HG03378 (cell line): ENCODE measurements at regions not wholly inside any gene's neighbourhood (a gene's known extent, or its start where the extent isn't known, plus 50 kb on each side); places are given as distances from the start of the nearest gene placed in this dataset.
"Not testable (repeated sequence)": the region's sequence is repeated elsewhere in the genome, so short reads cannot be mapped to it uniquely, and the experiment has no call there.

ENCODE experiments used
- ATAC-seq: cut with Tn5 transposase; IDR thresholded peaks from one replicate; pipeline ENCODE4 v1.9.1; 2021; ENCODE audit warnings: mild to moderate bottlenecking, moderate library complexity; ENCODE audit not compliant: unreplicated experiment

DNA sequence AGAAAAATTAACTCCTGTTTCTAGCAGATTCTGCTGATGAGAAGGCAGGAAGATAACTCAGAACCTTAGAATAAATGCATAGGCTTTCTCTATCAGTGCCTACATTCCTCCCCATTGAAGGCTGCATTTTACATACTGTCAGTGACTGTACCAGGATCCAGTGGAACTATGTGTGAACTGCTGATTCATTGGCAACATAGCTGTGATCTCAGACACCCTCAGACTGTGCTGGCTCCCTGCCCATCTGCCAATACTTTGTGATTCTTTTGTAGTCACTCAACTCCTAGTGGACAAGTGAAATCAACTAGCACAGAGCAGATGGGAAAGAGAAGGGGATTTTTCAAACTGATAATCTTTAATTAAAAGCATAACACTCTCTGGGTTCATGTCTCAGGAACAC is 375.8 kb downstream of the MDFIC start:
- no peak for ATAC-seq

DNA sequence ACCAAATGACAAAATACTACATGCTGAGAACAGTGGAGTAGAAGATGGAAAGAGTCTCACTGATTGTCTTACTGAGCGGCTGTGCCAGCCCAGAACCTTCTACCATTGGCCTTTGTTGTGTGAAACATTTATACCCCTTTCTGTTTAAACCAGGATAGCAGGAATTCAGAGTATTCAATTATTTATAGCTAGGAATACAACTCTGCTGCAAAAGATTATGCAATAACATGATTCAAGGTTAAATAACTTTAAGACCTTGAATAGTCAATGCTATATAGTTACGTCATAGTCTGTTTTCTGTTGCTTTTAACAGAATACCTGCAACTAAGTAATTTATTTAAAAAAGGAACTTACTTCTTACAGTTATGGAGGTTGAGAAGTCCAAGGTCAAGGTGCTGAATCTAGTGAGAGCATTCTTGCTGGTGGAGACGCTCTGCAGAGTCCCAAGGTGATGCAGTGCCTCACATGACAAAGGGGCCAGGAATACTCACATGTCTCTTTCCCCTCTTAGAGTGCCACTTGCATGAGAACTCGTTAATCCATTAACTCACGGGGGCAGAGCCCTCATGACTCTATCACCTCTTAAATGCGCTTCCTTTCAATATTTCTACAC is 371.8 kb downstream of the MDFIC start:
- ATAC-seq: no peak

DNA sequence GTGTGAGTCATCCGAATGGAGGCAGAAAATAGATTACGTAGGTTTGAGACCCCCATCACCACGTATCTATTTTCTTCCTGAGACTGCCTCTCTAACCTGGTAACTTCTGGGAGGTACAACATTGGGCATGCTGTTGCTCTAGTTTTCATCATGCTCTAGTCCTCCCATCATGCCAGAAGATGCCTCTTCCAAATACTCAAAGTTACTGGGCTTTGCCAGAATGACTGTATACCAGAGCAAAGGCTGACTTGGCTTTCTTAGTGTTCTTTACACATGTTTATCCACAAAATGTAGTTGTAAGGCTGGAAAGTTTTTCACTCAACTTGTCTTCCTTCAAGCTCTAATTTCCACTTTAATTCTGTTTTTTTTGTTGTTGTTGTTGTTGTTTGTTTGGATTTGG is 370.5 kb downstream of the MDFIC start:
- no peak for ATAC-seq

DNA sequence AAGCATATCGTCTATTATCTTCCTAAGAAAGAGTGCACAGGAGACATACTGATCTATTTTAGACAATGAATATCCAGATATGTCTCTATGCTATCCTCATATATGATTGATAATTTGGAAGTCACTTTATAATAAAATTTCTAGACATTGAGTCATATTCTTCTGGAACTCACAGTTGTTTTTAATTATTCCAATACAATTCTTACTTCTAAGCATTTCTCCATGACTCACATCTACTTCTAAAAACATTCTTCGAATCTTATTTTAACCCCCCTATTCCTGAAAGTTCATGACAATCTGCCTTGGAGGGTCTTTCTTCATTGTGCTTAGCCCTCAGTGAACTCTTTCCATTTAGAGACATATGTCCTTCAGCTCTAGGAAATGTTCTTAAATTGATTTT is 368.1 kb downstream of the MDFIC start:
- ATAC-seq: no peak

DNA sequence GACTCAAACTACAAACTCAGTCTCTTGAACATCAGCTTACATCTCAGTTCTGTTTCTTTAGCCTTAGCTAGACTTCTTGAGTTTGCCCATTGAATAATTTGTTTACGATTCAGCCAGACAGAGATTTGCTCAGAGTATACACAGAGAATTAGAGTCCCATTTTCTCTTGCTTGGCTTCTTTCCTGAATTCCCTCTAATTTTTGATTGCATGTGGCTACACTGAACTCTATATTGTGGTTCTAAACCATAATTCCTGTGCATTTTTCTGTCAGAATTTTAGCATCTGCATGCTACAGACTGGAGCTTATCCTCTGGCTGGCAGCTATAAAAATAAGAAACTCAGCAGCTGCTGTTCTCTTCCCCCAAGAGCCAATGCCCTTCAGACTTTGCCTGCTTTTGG is 354.9 kb downstream of the MDFIC start:
- no peak for ATAC-seq

DNA sequence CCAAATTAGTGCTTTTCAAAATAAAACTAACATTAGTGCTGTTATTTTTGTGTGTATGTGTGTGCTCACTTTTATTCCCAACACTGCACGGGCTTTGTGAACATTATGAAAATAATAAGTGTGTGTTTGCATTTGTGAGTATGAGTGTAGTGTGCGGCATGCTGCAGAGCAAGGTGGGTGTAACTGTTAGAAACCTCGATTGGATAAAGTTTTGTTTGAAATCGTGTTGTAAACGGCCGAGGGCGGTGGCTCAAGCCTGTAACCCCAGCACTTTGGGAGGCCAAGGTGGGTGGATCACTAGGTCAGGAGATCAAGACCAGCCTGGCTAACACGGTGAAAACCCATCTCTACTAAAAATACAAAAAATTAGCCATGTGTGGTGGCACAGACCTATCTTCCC is 352.0 kb downstream of the MDFIC start:
- not testable (repeated sequence) for ATAC-seq

DNA sequence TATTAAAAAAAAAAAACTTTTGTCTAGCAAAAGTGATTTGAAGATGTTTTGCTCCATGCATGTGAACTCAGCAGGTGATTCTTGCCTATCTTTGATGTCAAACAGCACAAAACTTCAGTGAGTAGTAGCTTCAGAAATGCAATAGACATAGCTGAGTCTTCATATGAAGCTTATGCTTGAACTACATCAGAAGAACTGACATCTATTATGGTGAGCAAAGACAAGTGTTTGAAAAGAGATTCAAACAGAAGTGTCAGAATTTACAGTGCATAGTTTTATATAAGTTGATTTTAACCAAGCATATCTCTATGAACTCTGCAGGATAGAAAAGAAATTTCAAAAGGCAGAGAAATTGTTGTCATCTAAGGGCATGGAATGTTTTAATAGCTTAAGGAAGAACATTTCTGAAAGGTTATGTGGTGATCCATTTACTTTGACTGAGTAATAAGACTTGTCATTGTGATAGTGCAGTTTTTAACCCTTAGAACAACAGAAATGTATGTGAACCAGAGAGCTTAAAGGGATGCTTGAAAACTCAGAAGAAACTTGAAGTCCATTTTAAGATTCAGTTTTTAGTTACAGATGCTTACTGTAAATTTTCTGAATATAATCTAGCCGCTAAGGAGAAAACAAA is 351.4 kb downstream of the MDFIC start:
- ATAC-seq: no peak

DNA sequence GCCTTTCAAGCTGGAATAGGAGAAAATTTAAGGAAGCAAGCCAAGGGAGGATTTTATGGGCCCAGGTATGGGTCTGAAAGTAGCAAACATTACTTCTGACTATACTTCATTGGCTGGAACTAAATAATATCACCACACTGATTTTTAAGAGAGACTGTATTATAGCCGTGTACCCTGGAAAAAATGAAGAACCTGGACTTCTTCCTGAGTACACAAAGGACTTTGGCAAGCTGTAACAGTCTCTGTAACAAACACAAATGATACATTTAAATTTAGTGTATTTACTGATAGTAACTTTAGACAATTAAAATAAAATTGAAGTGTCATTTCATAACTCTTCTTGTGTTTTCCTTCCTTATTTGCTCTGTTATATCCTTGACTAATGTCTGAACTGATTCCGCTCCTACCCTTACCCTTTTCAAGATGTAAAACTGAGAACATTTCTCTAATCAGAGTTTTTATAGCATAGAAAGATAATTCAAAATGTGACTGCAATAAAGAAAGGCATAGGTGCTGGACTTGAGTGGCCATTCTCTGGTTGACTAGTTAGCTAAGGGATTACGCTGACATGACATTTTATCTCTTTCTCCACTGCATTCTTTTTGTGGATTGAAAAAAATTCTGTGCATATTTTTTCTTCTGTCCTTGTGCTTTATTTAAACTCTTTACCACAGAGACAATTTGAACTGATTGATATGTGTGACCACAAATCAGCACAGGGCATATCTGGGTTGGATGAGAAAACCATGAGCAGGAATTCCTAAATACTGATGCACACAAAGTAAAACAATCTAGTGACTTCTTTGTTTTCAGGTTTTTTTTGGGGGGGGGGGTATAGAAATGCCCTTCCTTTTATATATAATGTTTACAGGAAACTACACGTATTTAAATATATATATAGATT is 349.7 kb downstream of the MDFIC start:
- no peak for ATAC-seq

DNA sequence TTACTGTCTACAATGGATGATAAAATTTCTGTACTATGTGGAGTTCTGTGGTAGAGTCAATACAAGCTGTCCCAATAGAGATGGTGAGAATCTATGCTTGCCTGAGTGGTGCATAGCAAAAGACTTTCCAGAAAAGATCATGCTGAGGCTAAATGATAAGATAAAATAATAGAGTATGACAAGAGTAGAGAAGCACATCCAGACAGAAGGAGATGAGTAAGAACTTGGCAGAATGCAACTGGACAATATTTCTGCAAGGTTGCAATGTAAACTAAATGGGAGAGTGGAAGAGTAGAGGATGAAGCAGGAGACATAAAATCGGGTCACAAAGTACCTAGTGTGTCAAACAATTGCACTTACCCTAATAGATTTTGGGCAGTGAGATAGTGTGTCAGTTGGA is 347.6 kb downstream of the MDFIC start:
- ATAC-seq: no peak

DNA sequence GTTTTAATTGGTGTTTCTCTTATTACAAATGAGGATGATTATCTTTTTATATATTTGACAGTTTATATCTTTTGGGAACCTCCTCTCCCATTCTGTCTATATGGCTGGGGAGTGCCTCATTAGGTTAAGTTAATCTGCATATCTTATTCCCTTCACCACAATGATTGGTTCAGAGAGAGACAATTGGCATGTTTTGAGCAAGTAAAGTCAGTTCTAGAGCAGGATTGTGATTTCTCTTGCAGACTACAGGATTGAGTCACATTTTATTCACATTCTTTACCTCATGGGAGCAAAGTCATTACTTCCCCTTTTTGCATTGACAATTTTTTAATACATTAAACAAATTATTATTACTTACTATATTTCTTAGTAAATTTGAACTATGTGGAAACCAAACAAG is 345.6 kb downstream of the MDFIC start:
- ATAC-seq: peak; percentile 93

DNA sequence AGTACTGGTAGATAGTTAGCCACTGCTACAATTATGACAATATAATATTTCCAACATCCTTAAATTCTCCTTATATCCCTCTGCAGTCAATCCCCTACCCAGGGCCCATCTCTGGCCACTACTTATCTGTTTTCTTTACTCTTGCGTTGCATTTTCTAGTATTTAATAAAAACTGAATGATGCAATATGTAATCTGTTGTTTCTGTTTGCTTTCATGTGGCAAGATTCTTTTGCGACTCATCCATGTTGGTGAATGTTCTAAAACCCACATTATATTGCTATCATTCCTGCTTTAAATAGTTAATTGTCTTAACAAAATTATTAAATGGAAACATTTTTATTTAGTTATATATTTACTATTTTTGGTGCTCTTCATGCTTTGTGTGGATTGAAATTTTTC is 338.5 kb downstream of the MDFIC start:
- no peak for ATAC-seq

DNA sequence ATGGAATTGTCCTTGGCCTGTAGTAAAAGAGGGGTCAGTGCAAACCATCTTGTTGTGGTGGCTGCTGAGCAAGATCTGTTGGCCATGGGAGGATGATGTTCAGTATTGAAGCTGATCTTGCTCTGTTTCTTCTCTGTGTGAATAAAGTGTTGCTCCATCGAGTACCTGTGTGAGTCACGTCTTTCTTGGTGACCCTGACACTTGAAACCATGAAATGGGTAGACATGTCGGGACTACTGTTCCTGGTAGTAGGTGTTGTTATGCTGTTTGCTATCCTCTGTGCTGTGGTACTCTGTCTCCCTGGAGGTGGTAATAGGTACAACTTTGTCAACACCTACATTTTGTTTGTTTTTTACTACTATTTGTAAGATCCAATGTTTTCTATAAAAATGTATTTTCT is 330.6 kb downstream of the MDFIC start:
- ATAC-seq: no peak

DNA sequence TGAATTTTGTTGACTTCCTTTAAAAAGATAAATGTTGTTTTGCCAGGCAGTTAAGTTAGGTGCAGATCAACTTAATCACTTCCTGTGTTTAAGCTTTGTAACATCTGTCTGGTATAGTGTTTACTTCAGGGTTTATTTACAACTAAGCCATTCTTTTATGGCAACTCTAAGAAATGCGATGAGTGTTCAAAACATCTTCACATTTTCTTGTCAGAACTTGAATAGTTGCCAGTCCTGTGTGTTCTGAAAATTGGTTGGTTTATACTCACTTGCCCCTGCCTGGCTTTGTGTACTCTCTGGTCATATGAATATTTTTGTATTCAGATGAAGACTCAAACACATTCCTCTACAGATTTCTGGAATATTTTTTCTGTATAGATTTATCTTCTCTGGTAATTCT is 327.2 kb downstream of the MDFIC start:
- no peak for ATAC-seq

DNA sequence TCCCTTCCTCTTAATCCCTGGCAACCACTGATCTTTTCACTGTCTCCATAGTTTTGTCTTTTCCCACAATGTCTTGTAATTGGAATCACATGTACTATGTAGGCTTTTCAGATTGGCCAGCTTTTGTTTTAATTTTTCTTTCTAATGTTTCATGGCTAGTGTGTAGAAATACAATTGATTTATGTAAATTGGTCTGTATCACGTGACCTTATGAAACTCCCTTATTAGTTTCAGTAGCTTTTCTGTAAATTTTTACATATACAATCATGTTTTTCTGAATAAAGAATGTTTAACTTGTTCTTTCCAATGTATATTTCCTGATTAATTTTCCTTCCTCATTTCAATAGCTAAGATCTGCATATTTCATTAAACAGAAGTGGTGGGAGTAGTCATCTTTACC is 319.3 kb downstream of the MDFIC start:
- ATAC-seq: no peak

DNA sequence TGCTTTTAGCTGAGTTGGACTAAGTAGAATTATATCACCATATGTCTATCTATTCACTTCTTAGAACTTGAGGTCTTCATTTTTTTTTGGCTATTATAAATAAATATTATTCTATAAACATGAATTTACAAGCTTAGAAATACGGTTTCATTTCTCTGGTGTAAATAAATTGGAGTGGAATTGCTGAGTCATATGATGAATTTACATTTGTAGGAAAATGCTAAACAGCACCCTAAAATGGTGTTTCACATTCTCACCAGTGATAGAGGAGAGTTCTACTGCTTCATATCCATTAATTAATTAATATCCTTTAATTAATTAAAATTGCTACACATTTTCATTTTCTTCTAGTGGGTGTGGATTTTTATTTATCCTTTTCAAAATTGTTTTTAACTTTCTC is 318.3 kb downstream of the MDFIC start:
- ATAC-seq: no peak

DNA sequence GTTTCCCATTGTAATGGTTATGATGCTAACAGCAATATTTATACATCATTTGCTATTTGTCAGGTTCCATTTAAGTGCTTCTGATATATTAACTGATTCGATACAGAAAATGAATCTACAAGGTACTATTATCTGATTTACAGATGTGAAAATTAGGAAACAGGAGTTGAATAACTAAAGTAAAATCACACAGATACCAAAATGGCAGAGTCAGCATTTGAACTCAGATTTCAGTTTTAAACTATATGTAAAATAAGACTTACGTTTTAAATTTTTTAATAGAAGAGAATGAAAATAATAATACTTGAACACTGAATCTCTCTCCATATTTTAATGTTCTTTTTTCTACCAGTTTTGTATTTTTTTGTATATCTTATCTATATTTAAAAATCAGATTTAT is 313.2 kb downstream of the MDFIC start:
- ATAC-seq: no peak

DNA sequence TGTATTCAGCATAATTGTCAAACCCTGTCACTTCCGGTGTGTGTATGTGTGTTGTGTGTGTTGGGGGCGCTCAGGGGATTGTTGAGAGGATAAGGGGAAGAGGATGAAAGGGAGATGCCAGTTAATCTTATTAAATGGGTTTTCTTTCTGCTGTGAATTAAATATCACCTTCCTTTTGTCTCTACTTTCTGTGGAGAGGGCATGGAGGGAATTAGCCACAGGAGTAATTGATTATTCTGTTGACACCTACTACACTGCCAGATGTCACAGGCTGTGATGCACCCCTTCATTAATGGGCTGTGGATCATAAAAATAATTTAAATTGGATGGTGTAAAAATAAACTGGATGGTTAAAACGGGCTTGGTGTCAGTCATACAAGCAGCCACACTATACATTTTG is 311.9 kb downstream of the MDFIC start:
- no peak for ATAC-seq

DNA sequence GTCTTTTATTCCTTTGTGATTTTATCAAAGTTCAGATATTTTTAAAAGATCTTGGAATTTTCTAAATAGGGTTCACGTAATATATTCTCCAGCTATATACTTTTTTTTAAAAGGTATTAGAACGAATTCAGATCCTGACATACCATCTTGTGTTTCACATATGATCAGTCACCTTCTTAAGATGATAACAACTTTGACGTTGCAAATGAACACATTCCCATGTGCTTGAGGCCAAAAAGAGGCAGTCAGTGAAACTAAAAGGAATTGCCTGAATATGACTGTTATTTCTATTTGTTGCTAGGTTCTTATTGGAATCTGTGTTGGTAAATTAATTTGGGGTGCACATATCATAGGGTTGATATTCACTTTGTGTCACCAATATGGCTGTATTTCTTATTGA is 310.1 kb downstream of the MDFIC start:
- ATAC-seq: no peak

DNA sequence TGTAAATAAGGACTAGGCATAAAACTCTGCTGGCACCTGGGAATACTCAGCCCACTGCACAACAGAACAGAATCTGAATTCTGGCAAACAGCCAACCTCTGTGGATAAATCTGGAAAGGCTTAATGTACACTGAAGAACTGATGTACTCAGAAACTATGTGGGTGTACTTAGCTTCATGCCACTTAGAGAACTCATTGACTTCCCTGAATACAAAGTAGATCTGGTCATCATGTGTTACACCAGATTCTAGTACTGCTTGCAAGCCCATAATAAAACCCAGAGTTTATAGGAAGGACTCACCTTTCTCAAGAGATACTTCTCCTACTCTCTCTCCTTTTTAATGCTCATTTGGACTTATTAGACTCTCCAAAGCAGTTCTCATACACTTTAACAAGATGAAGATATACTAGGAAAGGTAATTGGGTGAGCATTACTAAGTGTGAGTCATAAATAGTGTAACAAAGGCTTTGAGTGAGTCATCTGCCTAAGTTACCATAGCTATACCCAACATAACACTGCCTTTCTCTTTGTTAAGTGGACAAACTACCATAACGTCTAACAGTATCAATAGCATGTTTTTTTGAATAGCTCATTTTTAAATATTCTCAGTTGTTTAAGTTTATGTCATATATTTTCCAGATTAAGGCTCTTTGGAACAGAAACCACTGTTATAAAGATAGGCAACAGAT is 309.1 kb downstream of the MDFIC start:
- peak; percentile 87 for ATAC-seq

DNA sequence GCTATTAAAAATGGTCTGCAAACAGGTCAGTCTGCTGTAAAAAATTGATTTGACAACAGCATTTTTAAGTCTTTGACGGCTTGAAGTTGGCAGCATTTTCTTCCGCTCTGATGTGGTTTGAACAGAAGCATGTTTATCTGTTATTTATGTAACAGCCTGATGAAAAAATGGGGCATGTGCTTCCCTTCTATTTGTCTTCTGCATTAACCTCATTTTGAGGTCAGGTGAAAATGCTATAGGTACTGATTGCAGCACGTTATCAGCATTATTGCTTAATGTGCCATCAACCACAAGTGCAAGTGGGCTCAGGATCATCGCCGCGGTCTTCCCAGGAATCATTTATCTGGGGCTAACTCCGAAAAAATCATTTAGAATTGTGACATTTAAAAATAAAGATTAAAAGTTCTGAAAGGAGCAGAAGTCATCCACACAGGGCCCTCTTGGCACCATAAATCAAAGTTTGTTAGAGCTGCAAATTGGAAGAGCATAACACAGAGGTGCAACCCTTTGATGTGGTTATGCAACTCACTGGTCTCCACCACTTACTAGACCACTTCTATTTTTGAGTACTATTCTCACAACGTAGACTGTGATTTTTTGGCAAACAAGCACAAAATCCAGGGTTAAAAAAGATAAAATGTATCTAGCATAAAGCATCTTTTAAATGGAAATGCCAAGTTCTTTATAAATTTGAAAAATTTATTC is 307.7 kb downstream of the MDFIC start:
- ATAC-seq: peak; percentile 37
